Pancreas (tissue), 10 donors: ENCODE measurements at regions not wholly inside any gene's neighbourhood (a gene's known extent, or its start where the extent isn't known, plus 50 kb on each side); places are given as distances from the start of the nearest gene placed in this dataset.

Source experiments
- ATAC-seq, 4 donors: fragments of 200-7000 bp; cut with Tn5 transposase; one replicate each; pipeline versions ENCODE4 v1.8.0 to v1.9.1; 2020; ENCODE audit warnings: mild to moderate bottlenecking in 4 of 4, moderate library complexity in 4 of 4
- DNase-seq, 6 donors: peaks; one replicate each; pipeline ENCODE4 v3.0.0-alpha.2; 2020
- FAIRE-seq: peaks from 2 replicates; lab custom pipeline; 2012; peaks lifted over from hg19 to GRCh38; lab: Jason Lieb, UNC
- H3K27ac ChIP-seq, 4 donors: fragments of 200-600 bp; sonication (generic); 1 replicate in 3 of 4; 2 replicates in 1 of 4; pipeline versions ENCODE4 v1.5.0 to v1.8.0; 2020
- H3K27me3 ChIP-seq, 4 donors: fragments of 200-600 bp; one replicate each; pipeline ENCODE4 v1.8.0; 2021
- H3K36me3 ChIP-seq, 3 donors: fragments of 200-600 bp; sonication (generic) in 1 of 3; one replicate each; pipeline versions ENCODE4 v1.5.0 to v1.8.0; 2020 to 2021
- H3K4me1 ChIP-seq, 3 donors: fragments of 200-600 bp; one replicate each; pipeline ENCODE4 v1.8.0; 2021
- H3K4me3 ChIP-seq, 4 donors: fragments of 200-600 bp; sonication (generic) in 2 of 4; one replicate each; pipeline versions ENCODE4 v1.5.0 to v1.8.0; 2020 to 2021
- H3K9me3 ChIP-seq, 4 donors: fragments of 200-600 bp; one replicate each; pipeline ENCODE4 v1.8.0; 2021
- WGBS, 2 donors: extraction: QIAGEN DNeasy Blood & Tissue Kit; methylation state at CpG; one replicate each; pipeline ENCODE4 v1.1.7; 2013; 5-methylcytosine and 5-hydroxymethylcytosine counted together
- intact Hi-C, 3 donors: fragments of 100-400 bp; cut with DNase I; formaldehyde crosslinking; loops; one replicate each; pipeline versions ENCODE4 v1.11.1 to v1.14.2; 2022
- TF ChIP-seq, protein P1 (sequence below), 4 donors: fragments of 200-600 bp; sonication (generic) in 3 of 4; IDR thresholded peaks; one replicate each; pipeline versions ENCODE4 v1.5.0 to v1.8.0; 2021; ENCODE audit warnings: antibody characterized with exemption in 4 of 4
- donor health status: healthy with polysubstance abuse.
- donor health status: DM: no; HTN: no; CAD: no; lungs with moderate emphysema.
- donor health status: DM: no; HTN: no; CAD: no.
- donor health status: control.
- donor health status: control.
- donor health status: Bipolar disorder and iron deficiency.
- donor health status: DM: yes; HTN: yes; CAD: no.
- donor health status: DM: no; HTN: no; CAD: no.
- donor health status: DM: no; HTN: no; CAD: no.
- donor health status: DM: yes; HTN: yes; CAD: no.

DNA sequence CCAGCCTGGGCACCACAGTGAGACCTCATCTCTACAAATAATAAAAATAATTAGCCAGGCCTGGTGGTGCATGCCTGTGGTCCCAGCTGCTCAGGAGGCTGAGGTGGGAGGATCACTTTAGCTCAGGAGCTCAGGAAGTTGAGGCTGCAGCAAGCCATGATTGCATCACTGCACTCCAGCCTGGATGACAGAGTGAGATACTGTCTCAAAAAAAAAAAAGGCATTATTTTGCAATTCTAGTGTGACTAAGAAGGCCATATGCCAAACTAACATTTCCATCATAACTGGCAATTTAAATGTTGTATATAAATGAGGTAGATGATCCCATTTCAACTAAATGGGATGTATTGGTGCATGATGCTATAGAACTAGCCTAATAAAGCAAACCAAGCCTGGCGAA lies 632.8 kb upstream of the KLF12 start:
- ATAC-seq = peak in 1 of 4 donors; percentile 18
- Histone ChIP-seq H3K9me3 (no peaks in the 10 kb centered on the region), H3K27ac (no peak overlapping the region), H3K36me3 (no peaks in the 10 kb centered on the region), H3K4me1 (no peaks in the 10 kb centered on the region), H3K27me3 (no peaks in the 10 kb centered on the region), H3K4me3 (no peak overlapping the region)
- WGBS, 2 donors = 72 to 100% methylated on average over 1 of the region's 1 CpG
- intact Hi-C loops = no loop called here
- DNase-seq = no peak
- TF ChIP-seq, protein P1, sequence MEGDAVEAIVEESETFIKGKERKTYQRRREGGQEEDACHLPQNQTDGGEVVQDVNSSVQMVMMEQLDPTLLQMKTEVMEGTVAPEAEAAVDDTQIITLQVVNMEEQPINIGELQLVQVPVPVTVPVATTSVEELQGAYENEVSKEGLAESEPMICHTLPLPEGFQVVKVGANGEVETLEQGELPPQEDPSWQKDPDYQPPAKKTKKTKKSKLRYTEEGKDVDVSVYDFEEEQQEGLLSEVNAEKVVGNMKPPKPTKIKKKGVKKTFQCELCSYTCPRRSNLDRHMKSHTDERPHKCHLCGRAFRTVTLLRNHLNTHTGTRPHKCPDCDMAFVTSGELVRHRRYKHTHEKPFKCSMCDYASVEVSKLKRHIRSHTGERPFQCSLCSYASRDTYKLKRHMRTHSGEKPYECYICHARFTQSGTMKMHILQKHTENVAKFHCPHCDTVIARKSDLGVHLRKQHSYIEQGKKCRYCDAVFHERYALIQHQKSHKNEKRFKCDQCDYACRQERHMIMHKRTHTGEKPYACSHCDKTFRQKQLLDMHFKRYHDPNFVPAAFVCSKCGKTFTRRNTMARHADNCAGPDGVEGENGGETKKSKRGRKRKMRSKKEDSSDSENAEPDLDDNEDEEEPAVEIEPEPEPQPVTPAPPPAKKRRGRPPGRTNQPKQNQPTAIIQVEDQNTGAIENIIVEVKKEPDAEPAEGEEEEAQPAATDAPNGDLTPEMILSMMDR (IDR thresholded peaks at IDR 0.05) = no peak
- FAIRE-seq = no peak

DNA sequence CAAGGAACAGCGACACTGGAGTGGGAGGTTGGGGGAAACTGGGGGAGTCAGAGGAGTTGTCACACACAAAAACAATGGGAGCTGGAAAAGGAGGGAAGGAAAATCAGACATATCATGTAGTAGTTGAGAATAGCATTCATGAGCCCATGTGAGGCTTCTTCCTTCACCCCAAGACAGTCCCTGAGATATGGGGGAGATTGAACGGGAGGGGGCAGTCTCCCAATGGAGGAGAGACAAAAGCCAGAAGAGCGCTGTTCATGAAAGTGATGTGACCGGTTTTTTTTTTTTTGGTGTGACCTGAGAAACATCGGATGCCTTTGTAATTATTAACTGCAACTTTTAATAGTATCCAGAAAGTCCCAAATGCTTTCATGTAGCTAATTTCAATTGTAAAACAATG lies 631.8 kb upstream of the KLF12 start:
- Histone ChIP-seq H3K27ac (no peak overlapping the region), H3K4me1 (no peaks in the 10 kb centered on the region), H3K27me3 (no peaks in the 10 kb centered on the region), H3K4me3 (no peak overlapping the region), H3K36me3 (no peaks in the 10 kb centered on the region), H3K9me3 (no peaks in the 10 kb centered on the region)
- FAIRE-seq (no peak), DNase-seq (no peak), ATAC-seq (no peak)
- 56 to 62% methylated on average over 5 of the region's 5 CpGs for WGBS, 2 donors
- TF ChIP-seq, protein P1 (IDR thresholded peaks at IDR 0.05) = no peak
- intact Hi-C loops = no loop called here

DNA sequence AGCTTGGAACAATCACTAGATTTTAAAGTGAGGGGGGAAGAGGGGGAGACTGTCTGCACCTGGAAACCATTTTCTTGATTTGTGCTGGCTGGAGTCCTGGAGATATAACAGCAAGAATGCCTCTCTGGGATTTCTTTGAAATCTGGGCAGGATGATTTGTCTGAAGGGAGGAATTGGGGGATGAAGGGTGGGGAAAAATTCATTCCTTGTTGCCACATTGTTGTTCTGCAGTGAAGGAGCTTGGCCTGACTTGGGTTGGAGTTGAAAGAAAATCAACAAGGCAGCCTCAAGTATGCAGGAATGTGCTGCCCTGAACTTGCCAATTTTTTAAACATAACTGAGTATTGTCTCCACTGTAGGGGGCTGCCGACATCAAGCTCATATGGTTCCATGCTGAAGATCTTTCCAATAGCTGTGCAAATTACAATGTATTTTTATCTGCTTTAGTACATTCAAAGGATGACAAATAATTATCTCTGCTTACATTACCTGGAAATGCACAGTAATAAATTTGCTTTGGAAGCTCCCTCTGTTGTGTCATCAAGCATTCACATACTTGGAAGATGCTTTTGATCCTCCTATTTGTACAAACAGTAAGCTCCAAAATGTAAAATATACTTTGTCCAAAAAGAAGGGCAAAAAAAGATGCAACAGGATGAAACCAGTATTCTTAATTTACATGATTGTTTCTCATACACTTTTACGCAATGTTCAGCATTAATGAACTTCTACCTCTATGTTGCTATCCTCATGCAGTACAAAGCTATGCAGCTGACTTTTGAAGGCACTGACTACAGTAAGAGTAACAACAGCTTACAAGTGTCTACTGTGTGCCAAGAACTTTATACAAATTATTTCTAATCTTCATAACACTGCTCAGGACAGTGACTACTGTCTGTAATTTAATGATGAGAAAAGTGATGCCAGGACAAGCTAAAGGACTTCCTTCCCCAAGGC lies 627.9 kb upstream of the KLF12 start:
- DNase-seq (no peak), ATAC-seq (no peak), FAIRE-seq (no peak)
- Histone ChIP-seq H3K27me3 (no peaks in the 10 kb centered on the region), H3K4me3 (no peak overlapping the region), H3K4me1 (no peaks in the 10 kb centered on the region), H3K27ac (no peak overlapping the region), H3K36me3 (no peaks in the 10 kb centered on the region), H3K9me3 (no peaks in the 10 kb centered on the region)
- intact Hi-C loops = no loop called here
- 68 to 83% methylated on average over 2 of the region's 2 CpGs for whole genome bisulfite sequencing, 2 donors
- TF ChIP-seq, protein P1 (IDR thresholded peaks at IDR 0.05) = no peak

DNA sequence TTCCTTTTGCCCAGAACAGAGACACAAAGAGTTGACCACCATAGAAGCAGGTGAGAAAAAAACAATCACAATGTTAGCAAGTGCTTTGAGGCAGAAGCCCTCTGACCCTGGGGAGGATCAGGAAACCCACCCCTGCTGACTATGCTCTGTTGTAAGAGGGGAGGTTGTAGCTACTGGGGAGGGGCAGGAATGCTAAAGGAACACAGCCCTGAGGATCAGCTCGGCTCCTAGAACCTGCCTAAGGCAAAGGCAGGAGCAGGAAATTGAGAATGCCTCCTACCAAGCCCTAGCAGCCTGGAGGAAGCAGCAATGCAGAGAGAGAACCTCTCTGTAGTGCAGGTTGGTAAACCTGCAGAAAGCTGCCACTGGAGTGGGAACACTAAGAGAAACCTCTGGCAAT lies 624.0 kb upstream of the KLF12 start:
- Histone ChIP-seq H3K4me1 (no peaks in the 10 kb centered on the region), H3K9me3 (no peaks in the 10 kb centered on the region), H3K27me3 (no peaks in the 10 kb centered on the region), H3K4me3 (no peak overlapping the region), H3K36me3 (no peaks in the 10 kb centered on the region), H3K27ac (no peak overlapping the region)
- intact Hi-C loops = no loop called here
- ATAC-seq = no peak
- 20 to 40% methylated on average over 1 of the region's 1 CpG for WGBS, 2 donors
- no peak for DNase-seq
- FAIRE-seq = no peak
- TF ChIP-seq, protein P1 (IDR thresholded peaks at IDR 0.05) = no peak

DNA sequence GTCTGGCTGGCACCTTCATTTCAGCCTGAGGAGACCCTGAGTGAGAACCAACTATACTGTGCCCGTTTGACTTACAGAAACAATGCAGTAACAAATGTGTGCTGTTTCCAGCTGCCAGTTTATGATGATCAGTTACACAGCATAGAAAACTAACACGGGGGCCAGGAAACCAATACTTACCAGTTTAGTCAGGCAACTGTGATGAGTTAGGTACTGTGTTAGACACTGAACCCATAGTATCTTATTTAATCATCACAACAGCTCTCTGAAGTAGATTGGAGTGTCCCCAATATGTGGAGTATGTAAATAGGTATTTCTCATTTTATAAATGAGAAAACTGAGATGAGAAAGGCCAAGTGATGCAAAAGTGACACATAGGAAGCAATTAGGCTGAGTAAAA lies 620.9 kb upstream of the KLF12 start:
- no peaks in the 10 kb centered on the region for H3K27me3 ChIP-seq
- intact Hi-C loops = no loop called here
- ATAC-seq (no peak), FAIRE-seq (no peak), DNase-seq (no peak)
- WGBS, 2 donors = 44 to 68% methylated on average over 2 of the region's 2 CpGs
- no peaks in the 10 kb centered on the region for H3K9me3 ChIP-seq
- no peak overlapping the region for H3K4me3 ChIP-seq
- no peaks in the 10 kb centered on the region for H3K4me1 ChIP-seq
- TF ChIP-seq, protein P1 (IDR thresholded peaks at IDR 0.05) = no peak
- H3K27ac ChIP-seq = no peak overlapping the region
- H3K36me3 ChIP-seq = no peaks in the 10 kb centered on the region
